HAP-1 (cell line): ENCODE measurements at regions not wholly inside any gene's neighbourhood (a gene's known extent, or its start where the extent isn't known, plus 50 kb on each side); places are given as distances from the start of the nearest gene placed in this dataset.

ENCODE experiments used
- DNase-seq, 2 experiments: peaks; one replicate each; pipeline ENCODE4 v3.0.0-alpha.2; 2016 to 2020; ENCODE audit warnings: low spot score in 2 of 2
- H3K27me3 ChIP-seq: fragments of 250-450 bp; sonication (Bioruptor Pico); 2 replicates; pipeline ENCODE4 v1.5.1; 2020; ENCODE audit warnings: low read depth, mild to moderate bottlenecking, moderate library complexity
- H3K36me3 ChIP-seq: fragments of 250-450 bp; sonication (Bioruptor Pico); replicated peaks from 2 replicates; pipeline ENCODE4 v1.5.1; 2020; ENCODE audit warnings: mild to moderate bottlenecking
- H3K4me1 ChIP-seq: fragments of 250-450 bp; sonication (Bioruptor Pico); 2 replicates; pipeline ENCODE4 v1.5.1; 2020; ENCODE audit warnings: mild to moderate bottlenecking
- H3K4me3 ChIP-seq: fragments of 250-450 bp; sonication (Bioruptor Pico); 2 replicates; pipeline ENCODE4 v1.5.1; 2020; ENCODE audit warnings: mild to moderate bottlenecking, moderate library complexity
- H3K9me3 ChIP-seq: fragments of 250-450 bp; sonication (Bioruptor Pico); 2 replicates; pipeline ENCODE4 v1.5.1; 2020; ENCODE audit warnings: mild to moderate bottlenecking, moderate library complexity
- in situ Hi-C: fragments of 300-500 bp; cut with MboI; formaldehyde crosslinking; loops from 3 replicates; pipeline ENCODE4 v1.14.3; 2020; ENCODE audit warnings: low sequenced_read_pairs, inconsistent platforms, mixed read lengths

- Histone ChIP-seq H3K36me3 (no peaks in the 10 kb centered on the region), H3K9me3 (no peaks in the 10 kb centered on the region), H3K4me3 (no peak overlapping the region), H3K27me3 (no peaks in the 10 kb centered on the region), H3K4me1 (no peaks in the 10 kb centered on the region)
- no peak for DNase-seq
- in situ Hi-C loops = no loop called here
These were observed 50.2 kb upstream of the KCNMB1 start for GRCh38 chr5:170439223-170439943.
